Ishikawa (cell line): ENCODE measurements at regions not wholly inside any gene's neighbourhood (a gene's known extent, or its start where the extent isn't known, plus 50 kb on each side); places are given as distances from the start of the nearest gene placed in this dataset.

ENCODE experiments used
- CEBPB ChIP-seq: IDR thresholded peaks from 2 replicates; pipeline ENCODE4 v1.6.1; 2012
- CREB1 ChIP-seq: IDR thresholded peaks from 2 replicates; pipeline ENCODE4 v1.6.1; 2012; ENCODE audit warnings: low read depth
- EGR1 ChIP-seq: IDR thresholded peaks from 2 replicates; pipeline ENCODE4 v1.6.1; 2012
- NFIC ChIP-seq: IDR thresholded peaks from 2 replicates; pipeline ENCODE4 v1.6.1; 2012
- TAF1 ChIP-seq: IDR thresholded peaks from 2 replicates; pipeline ENCODE4 v1.6.1; 2012; ENCODE audit warnings: low read depth, mild to moderate bottlenecking
- TEAD4 ChIP-seq: IDR thresholded peaks from 2 replicates; pipeline ENCODE4 v1.6.1; 2012
- ZBTB7A ChIP-seq: IDR thresholded peaks from 2 replicates; pipeline ENCODE4 v1.6.1; 2012; ENCODE audit warnings: low read depth
- TF ChIP-seq, protein P1 (sequence below): IDR thresholded peaks from 2 replicates; pipeline ENCODE4 v1.6.1; 2012; ENCODE audit warnings: low read depth, mild to moderate bottlenecking
- TF ChIP-seq, protein P2 (sequence below): IDR thresholded peaks from 2 replicates; pipeline ENCODE4 v1.6.1; 2012

- TF ChIP-seq, protein P1, sequence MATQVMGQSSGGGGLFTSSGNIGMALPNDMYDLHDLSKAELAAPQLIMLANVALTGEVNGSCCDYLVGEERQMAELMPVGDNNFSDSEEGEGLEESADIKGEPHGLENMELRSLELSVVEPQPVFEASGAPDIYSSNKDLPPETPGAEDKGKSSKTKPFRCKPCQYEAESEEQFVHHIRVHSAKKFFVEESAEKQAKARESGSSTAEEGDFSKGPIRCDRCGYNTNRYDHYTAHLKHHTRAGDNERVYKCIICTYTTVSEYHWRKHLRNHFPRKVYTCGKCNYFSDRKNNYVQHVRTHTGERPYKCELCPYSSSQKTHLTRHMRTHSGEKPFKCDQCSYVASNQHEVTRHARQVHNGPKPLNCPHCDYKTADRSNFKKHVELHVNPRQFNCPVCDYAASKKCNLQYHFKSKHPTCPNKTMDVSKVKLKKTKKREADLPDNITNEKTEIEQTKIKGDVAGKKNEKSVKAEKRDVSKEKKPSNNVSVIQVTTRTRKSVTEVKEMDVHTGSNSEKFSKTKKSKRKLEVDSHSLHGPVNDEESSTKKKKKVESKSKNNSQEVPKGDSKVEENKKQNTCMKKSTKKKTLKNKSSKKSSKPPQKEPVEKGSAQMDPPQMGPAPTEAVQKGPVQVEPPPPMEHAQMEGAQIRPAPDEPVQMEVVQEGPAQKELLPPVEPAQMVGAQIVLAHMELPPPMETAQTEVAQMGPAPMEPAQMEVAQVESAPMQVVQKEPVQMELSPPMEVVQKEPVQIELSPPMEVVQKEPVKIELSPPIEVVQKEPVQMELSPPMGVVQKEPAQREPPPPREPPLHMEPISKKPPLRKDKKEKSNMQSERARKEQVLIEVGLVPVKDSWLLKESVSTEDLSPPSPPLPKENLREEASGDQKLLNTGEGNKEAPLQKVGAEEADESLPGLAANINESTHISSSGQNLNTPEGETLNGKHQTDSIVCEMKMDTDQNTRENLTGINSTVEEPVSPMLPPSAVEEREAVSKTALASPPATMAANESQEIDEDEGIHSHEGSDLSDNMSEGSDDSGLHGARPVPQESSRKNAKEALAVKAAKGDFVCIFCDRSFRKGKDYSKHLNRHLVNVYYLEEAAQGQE = no peak
- TF ChIP-seq NFIC = no peak
- TF ChIP-seq CREB1 = no peak
- TF ChIP-seq, protein P2, sequence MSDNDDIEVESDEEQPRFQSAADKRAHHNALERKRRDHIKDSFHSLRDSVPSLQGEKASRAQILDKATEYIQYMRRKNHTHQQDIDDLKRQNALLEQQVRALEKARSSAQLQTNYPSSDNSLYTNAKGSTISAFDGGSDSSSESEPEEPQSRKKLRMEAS = no peak
- no peak for TF ChIP-seq CEBPB
- no peak for TF ChIP-seq TAF1
- no peak for TF ChIP-seq TEAD4
- TF ChIP-seq ZBTB7A = no peak
- no peak for TF ChIP-seq EGR1
Measured at GRCh38 chr20:60352017-60352416, 393.8 kb downstream of the CDH26 start.
